H9 (cell line): ENCODE measurements at regions not wholly inside any gene's neighbourhood (a gene's known extent, or its start where the extent isn't known, plus 50 kb on each side); places are given as distances from the start of the nearest gene placed in this dataset.
"Not testable (repeated sequence)": the region's sequence is repeated elsewhere in the genome, so short reads cannot be mapped to it uniquely, and the experiment has no call there.

Experiments used
- DNase-seq: peaks from one replicate; pipeline ENCODE4 v3.0.0-alpha.2; 2017
- H2AFZ ChIP-seq: one replicate; pipeline ENCODE4 v1.6.1; 2013; ENCODE audit warnings: mild to moderate bottlenecking, low read length, control low read depth, moderate library complexity
- H2AK5ac ChIP-seq: 2 replicates; pipeline ENCODE4 v1.6.1; 2013; ENCODE audit warnings: low read length, control low read depth, mixed read lengths; ENCODE audit not compliant: insufficient read length
- H2BK120ac ChIP-seq: one replicate; pipeline ENCODE4 v1.6.1; 2013; ENCODE audit warnings: low read depth, mild to moderate bottlenecking, low read length, control low read depth, inconsistent platforms; ENCODE audit not compliant: poor library complexity, severe bottlenecking
- H2BK12ac ChIP-seq: 2 replicates; pipeline ENCODE4 v1.6.1; 2013; ENCODE audit warnings: low read length, control low read depth, mixed read lengths, low read depth; ENCODE audit not compliant: insufficient read length
- H2BK15ac ChIP-seq: 2 replicates; pipeline ENCODE4 v1.6.1; 2013; ENCODE audit warnings: low read depth, low read length, control low read depth
- H2BK20ac ChIP-seq: one replicate; pipeline ENCODE4 v1.6.1; 2013; ENCODE audit warnings: low read depth, mild to moderate bottlenecking, low read length, control low read depth, inconsistent platforms; ENCODE audit not compliant: poor library complexity, severe bottlenecking
- H2BK5ac ChIP-seq: 2 replicates; pipeline ENCODE4 v1.6.1; 2013; ENCODE audit warnings: low read length, control low read depth, mixed read lengths; ENCODE audit not compliant: insufficient read length
- H3K14ac ChIP-seq: 2 replicates; pipeline ENCODE4 v1.6.1; 2013; ENCODE audit warnings: low read length, control low read depth; ENCODE audit not compliant: insufficient read depth
- H3K18ac ChIP-seq: 2 replicates; pipeline ENCODE4 v1.6.1; 2013; ENCODE audit warnings: low read depth, mild to moderate bottlenecking, mixed read lengths, low read length, control low read depth; ENCODE audit not compliant: insufficient read length
- H3K23ac ChIP-seq: 2 replicates; pipeline ENCODE4 v1.6.1; 2013; ENCODE audit warnings: low read length, control low read depth, mixed read lengths, low read depth; ENCODE audit not compliant: insufficient read length
- H3K23me2 ChIP-seq: 2 replicates; pipeline ENCODE4 v1.6.1; 2013; ENCODE audit warnings: low read depth, mild to moderate bottlenecking, mixed read lengths, low read length, control low read depth; ENCODE audit not compliant: insufficient read length, poor library complexity, severe bottlenecking
- H3K27ac ChIP-seq: 2 replicates; pipeline ENCODE4 v1.5.1; 2013; ENCODE audit warnings: low read length, control low read depth, mixed read lengths, low read depth; ENCODE audit not compliant: insufficient read length
- H3K27me3 ChIP-seq: 2 replicates; pipeline ENCODE4 v1.6.1; 2013; ENCODE audit warnings: low read length, control low read depth, inconsistent platforms; ENCODE audit not compliant: insufficient read depth
- H3K4ac ChIP-seq: 2 replicates; pipeline ENCODE4 v1.6.1; 2013; ENCODE audit warnings: low read depth, mild to moderate bottlenecking, control low read depth, inconsistent platforms, low read length, moderate library complexity
- H3K4me1 ChIP-seq: 2 replicates; pipeline ENCODE4 v1.6.1; 2013; ENCODE audit warnings: low read length, control low read depth, inconsistent platforms; ENCODE audit not compliant: insufficient read depth
- H3K4me2 ChIP-seq: 2 replicates; pipeline ENCODE4 v1.6.1; 2013; ENCODE audit warnings: low read length, control low read depth, mixed read lengths; ENCODE audit not compliant: insufficient read length, insufficient read depth
- H3K56ac ChIP-seq: 2 replicates; pipeline ENCODE4 v1.6.1; 2013; ENCODE audit warnings: low read depth, mild to moderate bottlenecking, mixed read lengths, low read length, control low read depth; ENCODE audit not compliant: insufficient read length
- H3K79me1 ChIP-seq: 2 replicates; pipeline ENCODE4 v1.6.1; 2013; ENCODE audit warnings: low read depth, mild to moderate bottlenecking, moderate library complexity, low read length, control low read depth, inconsistent platforms; ENCODE audit not compliant: insufficient read depth, poor library complexity, severe bottlenecking
- H3K79me2 ChIP-seq: 2 replicates; pipeline ENCODE4 v1.6.1; 2013; ENCODE audit warnings: low read length, control low read depth, inconsistent platforms; ENCODE audit not compliant: insufficient read depth
- H3K9ac ChIP-seq: 2 replicates; pipeline ENCODE4 v1.6.1; 2013; ENCODE audit warnings: low read length, control low read depth, mixed read lengths; ENCODE audit not compliant: insufficient read length; ENCODE audit errors: extremely low read depth
- H3K9me3 ChIP-seq: one replicate; pipeline ENCODE4 v1.6.1; 2013; ENCODE audit warnings: low read depth, low read length, inconsistent platforms; ENCODE audit not compliant: control insufficient read depth
- H3T11ph ChIP-seq: one replicate; pipeline ENCODE4 v1.6.1; 2013; ENCODE audit warnings: mild to moderate bottlenecking, low read length, control low read depth, inconsistent platforms
- H4K20me1 ChIP-seq: one replicate; pipeline ENCODE4 v1.6.1; 2013; ENCODE audit not compliant: control insufficient read depth, insufficient read length, insufficient read depth
- H4K5ac ChIP-seq: 2 replicates; pipeline ENCODE4 v1.6.1; 2013; ENCODE audit warnings: low read depth, mild to moderate bottlenecking, mixed read lengths, low read length, control low read depth; ENCODE audit not compliant: insufficient read length
- H4K8ac ChIP-seq: replicated peaks from 2 replicates; pipeline ENCODE4 v1.6.1; 2013; ENCODE audit warnings: low read length, control low read depth, mixed read lengths, low read depth; ENCODE audit not compliant: insufficient read length
- H4K91ac ChIP-seq: 2 replicates; pipeline ENCODE4 v1.6.1; 2013; ENCODE audit warnings: low read depth, mild to moderate bottlenecking, moderate library complexity, mixed read lengths, low read length, control low read depth; ENCODE audit not compliant: insufficient read length
- H3K27ac Mint-ChIP-seq, 3 experiments: 2 replicates in 2 of 3; 3 replicates in 1 of 3; pipeline ENCODE4 v1.8.0; 2020 to 2021; ENCODE audit warnings: mixed read lengths in 3 of 3, mild to moderate bottlenecking in 1 of 3, moderate library complexity in 1 of 3
- H3K27me3 Mint-ChIP-seq: 2 replicates; pipeline ENCODE4 v1.8.0; 2021; ENCODE audit warnings: low read depth, mild to moderate bottlenecking, moderate library complexity, mixed read lengths
- H3K36me3 Mint-ChIP-seq, 3 experiments: 2 replicates in 2 of 3; 3 replicates in 1 of 3; pipeline ENCODE4 v1.8.0; 2020 to 2021; ENCODE audit warnings: low read depth in 3 of 3, mixed read lengths in 3 of 3; ENCODE audit not compliant: insufficient read depth in 1 of 3
- H3K4me1 Mint-ChIP-seq, 2 experiments: 2 replicates each; pipeline ENCODE4 v1.8.0; 2020; ENCODE audit warnings: mixed read lengths in 2 of 2
- H3K4me3 Mint-ChIP-seq, 2 experiments: 2 replicates in 1 of 2; 3 replicates in 1 of 2; pipeline ENCODE4 v1.8.0; 2020 to 2021; ENCODE audit warnings: mild to moderate bottlenecking in 2 of 2, mixed read lengths in 2 of 2, moderate library complexity in 1 of 2
- H3K9me3 Mint-ChIP-seq, 2 experiments: 2 replicates in 1 of 2; 3 replicates in 1 of 2; pipeline ENCODE4 v1.8.0; 2020; ENCODE audit warnings: mild to moderate bottlenecking in 2 of 2, mixed read lengths in 2 of 2, moderate library complexity in 1 of 2
- WGBS: extraction: QIAGEN DNeasy Blood & Tissue Kit; methylation state at CpG from one replicate; pipeline ENCODE4 v1.1.7; 2013; ENCODE audit warnings: missing lambda C conversion rate, low lambda C conversion rate, mixed read lengths; ENCODE audit not compliant: insufficient read length; ENCODE audit errors: extremely low coverage; 5-methylcytosine and 5-hydroxymethylcytosine counted together
- TF ChIP-seq, protein P1 (sequence below): fragments of 200-600 bp; sonication (generic); conservative IDR thresholded peaks from 3 replicates; pipeline ENCODE4 v1.8.0; 2021; ENCODE audit warnings: antibody characterized with exemption, mild to moderate bottlenecking

DNA sequence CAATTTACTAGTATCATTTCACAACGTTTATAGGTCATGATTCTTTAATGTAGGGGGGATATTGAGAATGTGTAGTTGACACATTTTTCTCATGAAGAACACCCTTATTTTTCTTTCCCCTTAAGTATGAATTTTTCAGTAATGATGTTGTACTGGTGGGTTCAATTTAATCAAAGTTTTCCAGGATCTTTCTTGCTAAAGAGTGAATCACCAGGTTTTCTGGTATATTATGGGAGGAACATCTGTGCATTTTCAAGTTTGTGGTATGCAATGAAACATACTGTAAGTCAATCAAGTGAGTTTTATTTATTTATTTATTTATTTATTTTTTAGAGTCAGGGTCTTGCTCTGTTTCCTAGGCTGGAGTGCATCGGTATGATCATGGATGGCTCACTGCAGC is 221.2 kb upstream of the PTGFR start:
- H3K79me2 ChIP-seq = no peaks in the 10 kb centered on the region
- Mint-ChIP-seq H3K27me3 (peaks cover 90% of the 10 kb centered on the region), H3K36me3 (no peaks in the 10 kb centered on the region), H3K4me1 (no peaks in the 10 kb centered on the region), H3K4me3 (no peak overlapping the region), H3K27ac (no peak overlapping the region), H3K9me3 (peaks cover 4 to 5% of the 10 kb centered on the region in 2 experiments; a peak in 2 of 5 replicates)
- H2BK12ac ChIP-seq = no peak overlapping the region
- H4K5ac ChIP-seq = no peak overlapping the region
- DNase-seq = no peak
- no peaks in the 10 kb centered on the region; the same call in 1 of the 2 replicates for H3K27me3 ChIP-seq
- no peaks in the 10 kb centered on the region for H3K79me1 ChIP-seq
- H4K8ac ChIP-seq = no peak overlapping the region
- H3K4ac ChIP-seq = no peak overlapping the region
- H3K27ac ChIP-seq = no peak overlapping the region
- no peak overlapping the region for H3K4me2 ChIP-seq
- no peak overlapping the region for H3K14ac ChIP-seq
- H3T11ph ChIP-seq = no peak overlapping the region
- H2BK20ac ChIP-seq = no peak overlapping the region
- H3K4me1 ChIP-seq = no peaks in the 10 kb centered on the region
- no peak overlapping the region for H3K18ac ChIP-seq
- no peaks in the 10 kb centered on the region for H3K9me3 ChIP-seq
- no peak overlapping the region for H2BK120ac ChIP-seq
- no peak overlapping the region for H3K56ac ChIP-seq
- no peak overlapping the region for H4K91ac ChIP-seq
- H4K20me1 ChIP-seq = no peaks in the 10 kb centered on the region
- H3K9ac ChIP-seq = no peak overlapping the region
- H2BK15ac ChIP-seq = no peak overlapping the region
- H3K23me2 ChIP-seq = no peaks in the 10 kb centered on the region
- no CpG with 5 or more reads among the region's 2 CpGs for WGBS
- no peak overlapping the region for H2AK5ac ChIP-seq
- no peak overlapping the region for H3K23ac ChIP-seq
- H2AFZ ChIP-seq = no peak overlapping the region
- no peak overlapping the region for H2BK5ac ChIP-seq
- TF ChIP-seq, protein P1, sequence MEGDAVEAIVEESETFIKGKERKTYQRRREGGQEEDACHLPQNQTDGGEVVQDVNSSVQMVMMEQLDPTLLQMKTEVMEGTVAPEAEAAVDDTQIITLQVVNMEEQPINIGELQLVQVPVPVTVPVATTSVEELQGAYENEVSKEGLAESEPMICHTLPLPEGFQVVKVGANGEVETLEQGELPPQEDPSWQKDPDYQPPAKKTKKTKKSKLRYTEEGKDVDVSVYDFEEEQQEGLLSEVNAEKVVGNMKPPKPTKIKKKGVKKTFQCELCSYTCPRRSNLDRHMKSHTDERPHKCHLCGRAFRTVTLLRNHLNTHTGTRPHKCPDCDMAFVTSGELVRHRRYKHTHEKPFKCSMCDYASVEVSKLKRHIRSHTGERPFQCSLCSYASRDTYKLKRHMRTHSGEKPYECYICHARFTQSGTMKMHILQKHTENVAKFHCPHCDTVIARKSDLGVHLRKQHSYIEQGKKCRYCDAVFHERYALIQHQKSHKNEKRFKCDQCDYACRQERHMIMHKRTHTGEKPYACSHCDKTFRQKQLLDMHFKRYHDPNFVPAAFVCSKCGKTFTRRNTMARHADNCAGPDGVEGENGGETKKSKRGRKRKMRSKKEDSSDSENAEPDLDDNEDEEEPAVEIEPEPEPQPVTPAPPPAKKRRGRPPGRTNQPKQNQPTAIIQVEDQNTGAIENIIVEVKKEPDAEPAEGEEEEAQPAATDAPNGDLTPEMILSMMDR = no peak

DNA sequence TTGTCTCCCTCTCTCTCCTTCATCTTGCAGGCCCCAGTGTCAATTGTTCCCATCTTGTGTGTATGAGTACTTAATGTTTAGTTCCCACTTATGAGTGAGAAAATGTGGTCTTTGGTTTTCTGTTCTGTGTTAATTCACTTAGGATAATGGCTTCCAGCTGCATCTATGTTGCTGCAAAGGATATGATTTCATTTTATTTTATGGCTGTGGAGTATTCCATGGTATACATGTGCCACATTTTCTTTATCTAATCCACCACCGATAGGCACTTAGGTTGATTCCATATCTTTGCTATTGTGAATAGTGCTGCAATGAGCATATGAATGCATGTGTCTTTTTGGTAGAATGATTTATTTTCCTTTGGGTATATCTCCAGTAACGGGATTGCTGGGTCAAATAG is 219.4 kb upstream of the PTGFR start:
- not testable (repeated sequence) for H3K14ac ChIP-seq, H3K18ac ChIP-seq, H3K27me3 ChIP-seq, H2BK5ac ChIP-seq, H3K23me2 ChIP-seq, H3K4me3 Mint-ChIP-seq, H3K9me3 ChIP-seq, H2BK120ac ChIP-seq, H4K20me1 ChIP-seq, H3K36me3 Mint-ChIP-seq, DNase-seq, H3K9ac ChIP-seq, H4K91ac ChIP-seq, H3K79me1 ChIP-seq, H3K9me3 Mint-ChIP-seq, H3K56ac ChIP-seq, H3K4me1 Mint-ChIP-seq, H3K4me2 ChIP-seq, H2AFZ ChIP-seq, H3K27ac ChIP-seq, H2BK20ac ChIP-seq, H2AK5ac ChIP-seq, H3T11ph ChIP-seq, H3K27ac Mint-ChIP-seq, H4K8ac ChIP-seq, H3K4ac ChIP-seq, H3K23ac ChIP-seq, H3K79me2 ChIP-seq, H2BK12ac ChIP-seq, H2BK15ac ChIP-seq, H4K5ac ChIP-seq, H3K4me1 ChIP-seq
- no CpG with 5 or more reads among the region's 2 CpGs for WGBS
- H3K27me3 Mint-ChIP-seq = peaks cover 85% of the 10 kb centered on the region
